Epithelial cell of esophagus (primary cell): ENCODE measurements at regions not wholly inside any gene's neighbourhood (a gene's known extent, or its start where the extent isn't known, plus 50 kb on each side); places are given as distances from the start of the nearest gene placed in this dataset.
"Not testable (repeated sequence)": the region's sequence is repeated elsewhere in the genome, so short reads cannot be mapped to it uniquely, and the experiment has no call there.

ENCODE experiments used
- DNase-seq: peaks from one replicate; pipeline ENCODE4 v3.0.0; 2010; ENCODE audit warnings: low read depth
- H3K4me3 ChIP-seq: 2 replicates; pipeline ENCODE4 v1.5.1; 2011; ENCODE audit warnings: mild to moderate bottlenecking, low read length, control low read depth
- CTCF ChIP-seq: IDR thresholded peaks from 2 replicates; pipeline ENCODE4 v1.5.1; 2011; ENCODE audit warnings: low read depth, mild to moderate bottlenecking, low read length, control low read depth, inconsistent platforms; ENCODE audit not compliant: insufficient read depth; ENCODE audit errors: missing control alignments

GRCh38 chr4:116323606-116324005 lies 761.8 kb downstream of the TRAM1L1 start:
- H3K4me3 ChIP-seq = no peak overlapping the region
- DNase-seq = no peak
- TF ChIP-seq CTCF = no peak

DNA sequence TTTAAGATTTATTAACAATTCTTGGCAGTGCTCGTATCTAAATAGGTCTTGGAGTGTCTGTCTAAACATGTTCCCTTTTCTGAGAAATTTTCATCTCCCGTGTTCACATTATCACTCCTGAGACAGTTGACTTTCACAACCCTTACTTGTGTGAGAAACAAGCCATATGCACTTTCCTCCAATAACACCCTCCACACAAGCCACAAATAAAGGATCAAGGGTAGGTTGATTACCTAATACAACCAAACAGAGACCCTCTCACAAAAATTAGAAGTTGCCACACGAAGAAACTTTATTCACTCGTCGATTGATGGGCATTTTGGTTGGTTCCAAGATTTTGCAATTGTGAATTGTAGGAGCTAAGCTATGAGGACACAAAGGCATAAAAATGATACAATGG lies 763.9 kb downstream of the TRAM1L1 start:
- no peak overlapping the region for H3K4me3 ChIP-seq
- no peak for TF ChIP-seq CTCF
- no peak for DNase-seq

DNA sequence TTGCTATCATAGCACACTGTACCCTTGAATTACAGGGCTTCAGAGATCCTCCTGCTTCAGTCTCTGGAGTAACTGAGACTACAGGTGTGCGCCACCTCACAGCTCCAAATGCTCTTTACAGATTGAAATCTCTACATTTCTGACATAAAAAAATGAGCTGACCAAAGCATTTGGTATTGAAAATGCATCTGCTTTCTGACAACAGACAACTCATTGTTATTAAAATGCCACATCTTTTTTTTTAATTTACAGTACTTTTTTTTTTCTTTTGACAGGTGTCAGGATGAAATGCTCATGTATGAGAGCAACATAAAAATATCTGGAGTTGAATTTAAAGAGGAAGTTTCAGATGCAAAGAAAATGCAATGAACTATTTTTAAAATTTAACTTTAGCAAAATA lies 764.5 kb downstream of the TRAM1L1 start:
- no peak overlapping the region for H3K4me3 ChIP-seq
- TF ChIP-seq CTCF = no peak
- DNase-seq = no peak

DNA sequence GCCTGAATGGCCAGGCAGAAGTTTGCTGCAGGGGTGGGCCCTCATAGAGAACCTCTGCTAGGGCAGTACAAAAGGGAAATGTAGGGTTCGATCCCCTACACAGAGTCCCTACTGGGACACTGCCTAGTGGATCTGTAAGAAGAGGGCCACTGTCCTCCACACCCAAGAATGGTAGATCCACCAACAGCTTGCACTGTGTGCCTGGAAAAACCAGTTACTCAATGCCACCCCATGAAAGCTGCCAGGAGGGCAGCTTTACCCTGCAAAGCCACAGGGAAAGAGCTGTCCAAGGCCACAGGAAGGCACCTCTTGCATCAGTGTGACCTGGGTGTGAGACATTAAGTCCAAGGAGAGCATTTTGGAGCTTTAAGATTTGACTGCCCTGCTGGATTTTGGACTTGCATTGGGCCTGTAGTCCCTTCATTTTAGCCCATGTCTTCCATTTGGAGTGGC lies 781.6 kb downstream of the TRAM1L1 start:
- H3K4me3 ChIP-seq = no peak overlapping the region
- TF ChIP-seq CTCF = no peak
- DNase-seq = no peak

GRCh38 chr4:116302990-116303735 lies 782.2 kb downstream of the TRAM1L1 start:
- TF ChIP-seq CTCF = no peak
- DNase-seq = no peak
- no peak overlapping the region for H3K4me3 ChIP-seq

GRCh38 chr4:116275006-116275405 lies 810.4 kb downstream of the TRAM1L1 start:
- no peak for TF ChIP-seq CTCF
- DNase-seq = no peak
- H3K4me3 ChIP-seq = no peak overlapping the region

- no peak overlapping the region for H3K4me3 ChIP-seq
- no peak for TF ChIP-seq CTCF
- DNase-seq = peak; percentile 4
These were observed 813.0 kb downstream of the TRAM1L1 start for GRCh38 chr4:116272336-116272735.

DNA sequence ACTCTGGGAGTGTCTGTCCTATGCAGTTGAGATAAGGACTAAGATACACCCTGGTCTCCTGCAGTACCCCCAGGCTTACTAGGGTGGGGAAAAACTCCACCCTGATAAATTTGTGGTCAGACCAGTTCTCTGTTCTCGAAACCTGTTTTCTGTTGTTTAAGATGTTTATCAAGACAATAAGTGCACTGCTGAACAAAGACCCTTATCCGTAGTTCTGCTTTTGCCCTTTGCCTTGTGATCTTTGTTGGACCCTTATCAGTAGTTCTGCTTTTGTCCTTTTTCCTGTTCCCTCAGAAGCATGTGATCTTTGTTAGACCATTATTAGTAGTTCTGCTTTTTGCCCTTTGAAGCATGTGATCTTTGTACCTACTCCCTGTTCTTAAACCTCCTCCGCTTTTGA lies 824.4 kb downstream of the TRAM1L1 start:
- H3K4me3 ChIP-seq, DNase-seq: not testable (repeated sequence)
